ENCODE measurements at regions not wholly inside any gene's neighbourhood (a gene's known extent, or its start where the extent isn't known, plus 50 kb on each side); places are given as distances from the start of the nearest gene placed in this dataset.

DNA sequence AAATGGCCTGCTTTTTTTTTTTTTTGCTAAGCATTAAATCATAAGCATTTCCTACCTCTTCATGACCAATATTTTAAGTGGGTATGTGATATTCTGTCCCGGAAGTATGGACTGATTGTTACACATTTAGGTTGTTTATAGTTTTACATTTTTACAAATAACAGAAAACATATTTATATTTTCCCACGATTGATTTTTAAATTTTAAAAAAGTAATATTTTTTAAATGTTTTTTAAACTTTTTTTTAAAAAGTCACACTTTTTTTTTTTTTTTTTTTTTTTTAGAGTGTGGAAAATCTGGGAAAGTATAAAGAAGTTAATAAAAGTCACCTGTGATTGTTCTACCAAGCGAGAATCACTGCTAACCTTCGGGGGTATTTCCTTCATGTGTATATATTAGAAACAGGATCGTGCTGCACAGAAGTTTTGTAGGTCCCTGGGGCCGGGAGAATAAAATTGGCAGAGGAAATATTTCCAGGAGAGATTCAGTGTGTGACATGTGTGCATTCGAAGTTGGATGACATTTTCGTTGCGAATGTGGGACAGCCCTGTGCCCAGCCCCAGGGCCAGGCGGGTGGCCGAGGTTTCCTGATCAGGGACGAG is 173.1 kb downstream of the CDC5L start:
- DNase-seq (ENCODE audit: low spot score), result no peak

DNA sequence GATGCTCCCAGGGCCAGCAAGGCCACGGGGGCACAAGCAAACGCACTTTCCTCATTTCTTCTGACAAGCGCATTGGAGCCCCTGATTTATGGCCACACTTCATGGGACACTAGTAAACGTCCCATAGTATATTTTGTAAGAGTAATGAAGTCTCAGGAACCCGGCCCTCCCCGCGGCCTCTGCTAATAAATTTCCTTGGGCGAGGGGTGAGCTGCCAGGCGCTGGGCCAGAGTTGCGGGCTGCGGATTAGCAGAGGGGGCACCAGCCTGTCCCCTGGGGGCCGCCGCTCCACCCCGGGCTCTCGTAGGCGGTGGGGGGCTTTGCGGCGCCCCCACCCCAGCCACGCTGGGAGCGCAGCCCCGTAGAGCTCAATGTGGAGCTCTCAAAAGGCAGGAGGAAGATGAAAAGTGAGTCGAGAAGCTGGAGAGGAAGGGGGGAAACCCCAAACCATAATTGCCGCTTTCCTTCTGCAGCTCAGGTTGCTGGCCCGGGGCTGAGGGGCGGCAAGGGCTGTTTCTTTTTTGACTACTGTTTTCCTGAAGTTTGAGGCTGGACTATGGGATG is 173.6 kb downstream of the CDC5L start:
- DNase-seq (ENCODE audit: low spot score), result no peak

DNA sequence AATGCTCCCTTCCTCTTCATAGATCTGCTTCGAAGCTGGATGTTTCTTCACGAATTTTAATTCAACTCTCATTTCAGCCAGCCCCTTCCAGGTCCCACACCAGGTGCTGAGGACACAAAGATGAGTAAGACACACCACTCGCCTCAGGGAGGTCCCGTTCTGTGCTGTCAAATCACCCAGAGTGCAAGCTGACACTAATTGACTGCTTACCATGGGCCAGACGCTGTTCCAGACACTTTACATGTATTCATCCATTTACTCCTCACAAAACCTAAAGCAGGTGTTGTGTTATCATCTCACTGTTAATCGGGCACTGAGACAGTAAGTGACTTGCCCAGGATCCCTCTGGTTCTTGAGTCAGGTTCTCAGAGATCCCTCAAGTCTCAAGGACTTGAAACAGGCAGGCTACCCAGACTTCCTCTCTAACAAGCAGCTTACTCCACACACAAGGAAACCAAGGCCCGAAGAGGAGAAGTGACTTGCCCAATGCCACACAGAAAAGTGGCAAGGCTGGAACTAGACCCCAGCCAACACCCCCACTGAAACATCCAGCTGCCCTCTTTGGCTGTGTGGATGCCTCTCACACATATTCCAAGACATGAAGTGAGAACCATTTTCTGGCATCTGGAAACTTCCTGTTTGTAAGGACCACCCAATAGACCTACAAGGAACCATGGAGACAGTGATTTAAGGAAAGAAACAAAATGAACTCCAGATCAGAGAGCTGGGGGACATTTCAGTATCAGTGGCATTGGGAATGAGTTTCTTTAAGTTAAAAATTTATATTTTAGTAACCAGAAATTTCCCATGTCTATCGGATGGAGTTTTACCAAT is 174.5 kb downstream of the CDC5L start:
- DNase-seq (ENCODE audit: low spot score), result no peak

DNA sequence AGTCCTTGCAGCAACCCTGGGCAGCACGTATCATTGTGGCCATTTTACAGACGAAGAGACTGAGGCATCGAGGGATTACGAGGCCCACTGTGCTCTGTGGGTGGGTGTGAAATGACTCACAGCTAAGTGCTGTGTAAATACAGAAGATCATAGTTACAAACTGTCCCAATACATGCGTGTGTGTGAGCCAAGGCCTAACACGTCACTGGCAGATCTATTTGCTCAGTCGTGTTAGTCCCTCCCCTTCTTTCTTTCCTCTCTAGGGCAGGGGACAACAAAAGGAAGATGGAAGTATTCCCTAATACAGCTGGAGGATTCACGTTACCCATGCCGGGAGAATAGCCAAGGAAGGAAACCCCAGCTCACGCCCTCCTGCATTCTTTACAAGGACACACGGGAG is 175.9 kb downstream of the CDC5L start:
- no peak for DNase-seq (ENCODE audit: low spot score)

DNA sequence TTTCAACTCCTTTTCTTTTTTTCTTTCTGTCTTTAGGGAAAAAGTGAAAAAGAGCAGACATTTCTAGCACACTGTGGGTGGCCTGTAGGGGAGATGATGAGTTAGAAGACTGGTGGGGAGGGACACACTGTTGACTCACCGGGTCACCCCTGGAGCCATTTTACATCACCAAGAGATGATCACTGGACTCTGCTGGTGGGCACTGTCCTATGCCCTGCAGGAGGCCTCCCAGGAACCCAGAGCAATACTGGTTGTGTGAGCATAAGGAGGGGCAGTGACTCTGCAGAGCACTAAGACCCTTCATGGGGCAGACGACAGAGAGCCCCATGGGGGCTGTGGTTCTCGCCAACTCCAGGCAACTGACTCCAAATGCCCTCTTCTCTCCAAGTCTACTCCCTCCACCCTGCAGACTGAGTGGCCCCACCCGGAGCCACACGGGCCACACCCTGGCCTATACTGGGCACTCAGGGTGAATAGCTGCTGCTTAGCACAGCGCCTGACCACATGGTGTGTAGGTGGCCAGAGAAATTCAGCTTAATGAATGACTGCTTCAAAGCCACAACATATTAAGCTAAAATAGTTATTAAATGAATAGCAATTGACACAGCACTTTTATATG is 177.5 kb downstream of the CDC5L start:
- DNase-seq (ENCODE audit: low spot score), result no peak

DNA sequence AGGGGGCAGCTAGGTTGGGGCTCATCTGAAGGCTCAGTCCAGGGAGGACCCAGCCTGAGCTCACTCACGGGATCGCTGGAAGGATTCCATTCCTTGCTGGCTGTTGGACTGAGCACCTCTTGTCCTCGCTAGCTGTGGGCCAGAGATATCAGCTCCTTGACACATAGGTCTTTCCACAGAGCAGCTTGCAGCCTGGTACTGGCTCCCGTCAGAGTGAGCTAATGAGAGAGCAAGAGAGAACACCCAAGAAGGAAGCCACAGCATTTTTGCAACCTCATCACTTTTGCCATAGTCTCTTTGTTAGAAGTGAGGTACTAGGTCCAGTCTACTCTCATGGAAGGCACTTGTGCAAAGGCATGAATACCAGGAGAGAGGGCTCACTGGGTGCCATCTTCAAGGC is 179.9 kb downstream of the CDC5L start:
- no peak for DNase-seq (ENCODE audit: low spot score)

DNA sequence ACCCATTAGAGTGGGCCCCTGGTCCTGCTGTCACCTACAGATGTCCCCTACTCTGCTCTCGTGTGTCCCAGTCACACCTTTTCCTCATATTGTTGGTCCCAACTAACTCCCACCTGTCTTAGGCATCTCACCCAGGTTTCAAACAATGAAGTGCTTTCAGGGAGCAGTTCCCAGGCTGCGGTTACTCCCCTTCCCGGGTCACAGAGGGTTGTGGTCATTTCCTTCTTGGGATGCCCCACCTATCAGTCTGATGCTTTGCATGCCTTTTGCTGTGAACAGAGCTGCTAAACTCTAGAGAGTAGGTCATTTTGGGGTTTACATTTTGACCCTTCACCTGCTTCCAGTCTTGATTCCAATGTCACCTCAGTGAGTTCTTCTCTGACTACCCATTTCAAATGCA is 181.6 kb downstream of the CDC5L start:
- DNase-seq (ENCODE audit: low spot score), result no peak

DNA sequence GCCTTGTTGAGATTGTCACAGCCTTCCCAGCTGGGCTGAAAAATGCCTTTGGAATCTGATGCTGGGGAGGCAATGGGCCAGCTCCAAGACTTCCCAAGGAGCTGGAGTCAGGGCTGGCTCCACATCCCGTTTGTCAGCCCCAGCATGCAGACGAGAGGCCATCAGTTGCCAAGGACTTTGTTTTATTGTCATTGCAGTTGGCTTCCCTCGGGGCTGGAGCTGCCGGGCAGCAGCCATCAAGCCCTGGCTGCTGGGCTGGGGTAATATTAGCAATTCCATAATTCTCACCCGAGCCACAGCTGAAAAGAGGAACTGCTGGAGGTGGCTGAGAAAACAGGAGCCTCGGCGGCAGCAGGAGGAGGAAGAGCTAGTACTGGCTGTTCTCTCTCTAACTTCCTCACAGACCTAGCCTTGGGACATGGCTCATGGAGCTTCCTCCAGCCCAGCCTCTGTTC is 182.5 kb downstream of the CDC5L start:
- DNase-seq (ENCODE audit: low spot score), result no peak

DNA sequence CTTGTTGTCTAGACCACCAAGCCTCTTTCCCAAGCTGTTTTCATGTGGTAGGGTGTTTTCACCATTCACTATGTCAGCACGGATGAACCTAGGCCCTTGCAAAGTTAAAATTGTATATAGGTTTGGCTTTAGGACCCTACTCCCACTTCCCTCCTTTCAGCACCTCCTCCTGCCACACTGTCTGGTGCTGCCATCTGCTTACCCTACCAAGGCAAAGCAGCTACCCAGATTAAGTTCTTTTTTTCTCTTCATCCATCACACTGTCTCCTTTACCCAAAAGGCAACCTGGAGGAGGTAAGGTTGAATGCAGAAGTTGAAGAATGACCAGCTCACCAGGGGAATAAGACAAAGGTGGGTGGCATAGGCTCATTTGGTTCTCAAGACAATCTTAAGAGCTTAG is 184.0 kb downstream of the CDC5L start:
- DNase-seq (ENCODE audit: low spot score), result no peak

DNA sequence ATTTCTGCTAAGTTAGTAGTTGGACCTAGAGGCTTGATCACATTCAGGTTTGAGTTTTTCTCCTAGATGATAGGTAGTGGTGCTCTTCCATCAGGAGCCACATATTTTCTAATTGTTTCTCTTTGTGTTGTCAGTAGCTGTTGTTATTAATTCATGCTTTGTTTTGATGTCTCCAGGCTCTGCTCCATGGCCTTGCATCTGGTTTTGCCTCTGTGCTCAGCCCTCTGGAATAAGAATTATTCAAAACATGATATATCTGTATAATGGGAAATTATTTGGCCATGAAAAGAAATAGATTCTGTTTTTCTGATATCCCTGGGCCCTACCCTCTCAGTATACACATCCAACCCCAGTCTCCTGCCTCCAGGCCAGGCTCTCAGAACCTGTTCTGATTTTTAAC is 184.8 kb downstream of the CDC5L start:
- no peak for DNase-seq (ENCODE audit: low spot score)

DNA sequence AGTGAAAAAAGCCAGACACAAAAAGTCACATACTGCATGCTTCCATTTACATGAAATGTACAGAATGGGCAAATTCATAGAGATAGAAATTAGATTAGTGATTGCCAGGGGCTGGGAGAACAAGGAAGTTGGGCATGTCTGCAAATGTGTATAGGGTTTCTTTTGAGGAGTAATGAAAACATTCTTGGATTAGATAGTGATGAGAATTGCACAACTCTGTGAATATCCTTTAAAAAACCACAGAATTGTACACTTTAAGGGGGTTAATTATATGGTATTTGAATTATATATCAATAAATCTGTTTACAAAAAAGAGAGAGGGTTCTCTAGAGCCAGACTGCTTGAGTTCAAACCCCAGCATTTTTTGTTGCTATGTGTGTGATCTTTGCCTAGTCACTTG is 188.1 kb downstream of the CDC5L start:
- no peak for DNase-seq (ENCODE audit: low spot score)

DNA sequence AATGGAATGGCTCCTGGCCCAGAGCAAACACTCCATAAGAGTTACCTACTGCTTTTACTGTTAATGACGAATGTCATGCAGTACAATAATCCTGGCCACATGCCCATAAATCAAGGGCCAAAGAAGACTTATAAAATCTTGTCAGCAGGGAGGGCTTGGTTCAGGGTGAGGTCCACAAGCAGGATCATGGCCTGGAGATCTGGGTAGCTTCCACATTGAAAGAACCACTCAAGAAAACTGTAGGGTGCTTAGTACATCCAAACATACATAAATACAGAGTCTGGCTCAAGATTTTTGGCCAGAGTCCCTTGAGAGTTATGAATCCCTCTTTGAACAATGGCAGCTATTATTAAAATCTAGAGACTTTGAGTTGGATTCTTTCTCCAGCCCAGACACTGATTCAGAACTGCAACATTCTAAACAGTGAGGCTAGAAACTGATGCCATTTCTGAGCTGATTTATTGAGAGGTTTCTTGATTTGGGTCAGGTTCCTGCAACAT is 188.7 kb downstream of the CDC5L start:
- no peak for DNase-seq (ENCODE audit: low spot score)

DNA sequence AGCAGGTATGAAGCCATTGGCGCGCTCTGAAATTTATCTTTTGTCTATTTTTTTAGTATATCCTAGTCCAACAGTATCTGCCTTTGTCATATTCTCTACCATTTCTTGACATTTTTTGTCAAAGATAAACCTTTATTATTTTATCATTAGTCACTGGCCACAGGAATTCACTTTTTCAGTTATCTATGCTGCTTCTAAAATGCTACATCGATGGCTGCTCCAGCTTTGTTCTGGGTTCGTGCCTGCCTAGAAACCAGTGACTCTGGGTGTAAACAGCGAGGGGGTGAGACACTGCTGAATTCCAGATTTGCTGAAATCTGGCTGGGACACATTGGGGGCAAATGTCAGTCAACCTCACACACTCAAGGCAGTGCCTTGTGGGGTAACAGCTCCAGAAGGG is 193.4 kb downstream of the CDC5L start:
- DNase-seq (ENCODE audit: low spot score), result no peak

DNA sequence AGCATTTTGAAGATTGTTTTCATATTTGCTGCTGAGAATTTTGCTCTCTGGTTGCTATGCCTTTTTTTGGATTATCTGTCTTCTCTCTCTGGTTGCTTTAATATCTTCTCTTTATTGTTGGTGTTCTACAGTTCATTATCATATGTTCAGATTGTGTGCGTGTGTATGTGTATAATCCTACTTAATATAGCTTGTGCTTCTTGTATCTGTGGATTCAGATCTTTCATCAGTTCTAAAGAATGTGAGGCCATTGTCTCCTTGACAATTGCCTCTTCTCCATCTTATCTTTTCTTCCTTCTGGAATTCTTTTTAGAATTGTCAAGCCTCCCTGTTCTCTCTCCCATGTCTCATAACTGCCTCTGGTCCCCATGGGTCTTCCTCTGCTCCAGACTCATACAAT is 195.4 kb downstream of the CDC5L start:
- DNase-seq (ENCODE audit: low spot score), result no peak

DNA sequence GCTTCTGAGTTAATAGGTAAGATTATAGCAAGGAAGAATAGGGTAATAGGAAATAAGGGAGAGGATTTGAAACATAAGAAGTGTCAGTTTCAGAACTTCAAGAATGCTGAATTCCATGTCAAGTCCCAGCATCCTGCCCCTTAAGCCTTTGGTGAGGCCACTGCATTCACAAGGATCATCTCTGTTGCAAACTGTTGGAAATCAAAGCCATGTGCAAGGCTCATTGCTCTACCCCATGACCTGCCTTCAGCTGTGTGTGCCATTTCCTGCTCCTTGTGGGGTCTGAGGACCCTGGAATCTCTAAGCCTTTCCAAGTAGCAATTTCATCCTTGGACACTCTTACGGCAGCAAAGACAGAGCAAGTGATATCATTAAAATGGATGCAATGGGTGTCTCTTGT is 203.0 kb downstream of the CDC5L start:
- DNase-seq (ENCODE audit: low spot score), result no peak

DNA sequence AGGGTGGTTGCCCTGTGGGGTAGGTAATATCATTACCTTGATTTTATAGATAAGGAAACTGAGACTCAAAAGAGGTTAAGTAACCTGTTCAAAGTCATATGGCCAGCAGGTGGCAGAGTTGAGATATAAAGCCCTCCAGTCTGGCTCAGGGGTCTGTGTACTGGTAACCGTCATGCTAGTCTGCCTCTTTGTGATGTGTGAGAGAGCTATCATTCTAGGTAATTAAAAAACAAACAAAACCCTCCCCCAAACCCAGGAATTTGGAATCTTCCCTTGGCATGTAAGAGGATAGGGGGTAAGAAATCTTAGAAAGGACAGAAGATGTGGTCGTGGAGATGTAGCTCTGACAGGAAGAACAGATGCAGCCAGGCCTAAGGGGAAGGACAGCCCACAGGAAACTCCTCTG is 206.0 kb downstream of the CDC5L start:
- peak; percentile 34 for DNase-seq (ENCODE audit: low spot score)

DNA sequence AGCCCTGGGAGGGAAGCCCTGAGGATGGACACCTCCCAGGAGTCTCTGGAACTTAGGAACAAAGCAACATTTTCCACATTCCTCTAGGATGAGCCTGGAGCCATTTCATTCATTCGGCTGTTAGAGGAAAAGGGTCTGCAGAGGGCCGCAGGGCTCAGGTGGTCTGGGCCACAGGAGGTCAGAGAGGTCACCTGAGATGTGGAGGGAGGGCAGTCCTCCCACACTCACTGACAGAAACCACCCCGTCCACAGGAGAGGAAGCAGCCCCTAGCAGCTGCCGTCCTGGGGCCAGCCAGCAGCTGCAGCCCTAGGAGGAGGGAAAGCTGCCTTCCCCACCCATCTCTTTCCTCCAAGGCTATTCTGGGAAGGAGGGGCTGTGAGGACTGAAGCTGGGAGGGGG is 207.0 kb downstream of the CDC5L start:
- DNase-seq (ENCODE audit: low spot score), result no peak

DNA sequence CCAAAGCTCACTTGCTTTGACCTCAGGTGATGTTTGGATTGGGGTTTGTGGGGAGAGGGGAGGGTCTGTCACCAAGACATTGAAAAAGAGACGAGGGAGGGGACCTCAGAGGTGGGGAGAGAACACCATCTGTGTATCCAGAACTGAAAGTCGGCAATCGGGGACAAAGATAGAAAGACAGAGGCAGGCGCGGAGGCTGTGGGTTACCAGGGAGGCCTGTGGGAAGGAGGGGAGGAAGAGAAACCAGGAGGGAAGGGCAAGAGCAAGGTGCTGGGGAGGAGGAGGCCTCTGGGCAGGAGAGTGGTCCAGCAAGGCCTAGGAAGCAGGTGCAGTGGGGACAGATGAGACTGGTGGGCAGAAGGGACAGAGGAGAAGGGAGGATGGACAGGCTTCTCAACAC is 211.2 kb downstream of the CDC5L start:
- DNase-seq (ENCODE audit: low spot score), result no peak

DNA sequence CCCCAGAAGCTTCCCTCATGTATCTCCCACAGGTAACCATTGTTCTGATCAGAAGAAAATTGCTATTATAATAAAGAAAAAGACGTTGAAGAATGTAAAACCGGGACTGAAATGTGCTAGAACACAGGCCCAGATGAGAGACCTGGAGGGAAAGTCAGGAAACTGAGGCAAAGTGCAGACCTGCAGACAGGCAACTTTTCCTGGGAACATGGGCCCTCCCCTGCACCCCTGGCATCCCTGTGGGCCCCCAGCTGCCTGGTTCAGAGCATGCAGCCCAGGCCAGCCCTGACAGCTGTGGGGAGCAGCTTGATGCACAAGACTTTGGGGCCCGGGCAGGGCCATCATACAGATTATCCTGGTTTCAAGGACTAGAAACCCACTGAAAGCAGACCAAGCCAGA is 212.2 kb downstream of the CDC5L start:
- no peak for DNase-seq (ENCODE audit: low spot score)

DNA sequence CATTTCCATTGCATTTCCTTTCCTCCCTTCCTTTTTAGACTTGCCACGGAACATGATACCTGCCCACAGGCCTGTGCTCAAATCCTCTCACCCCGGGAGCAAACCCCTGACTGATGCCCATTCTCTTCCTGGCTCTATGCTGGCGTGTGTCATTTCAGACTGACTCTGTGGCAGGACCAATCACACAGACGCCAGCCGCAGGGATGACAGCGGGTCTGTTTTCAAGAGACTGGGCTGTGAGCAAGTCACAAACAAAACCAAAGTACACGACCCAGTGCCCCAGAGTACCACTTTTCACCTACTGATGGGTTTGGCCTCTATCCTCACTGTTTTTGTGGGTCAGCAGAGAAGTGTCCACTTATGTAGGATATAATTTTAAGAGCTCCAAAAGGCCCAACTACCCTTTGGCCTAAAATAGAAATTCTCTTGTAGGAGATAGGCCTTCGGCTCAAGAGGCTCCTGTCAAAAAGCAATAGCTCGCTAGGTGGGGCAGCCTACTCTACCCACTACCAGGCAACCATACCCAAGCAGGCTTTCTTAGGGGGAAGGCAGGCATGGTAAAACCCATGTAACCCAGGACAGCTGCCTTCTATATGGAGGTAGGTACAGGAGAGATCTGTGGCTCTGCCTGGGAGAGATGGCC is 215.7 kb downstream of the CDC5L start:
- DNase-seq (ENCODE audit: low spot score), result no peak

DNA sequence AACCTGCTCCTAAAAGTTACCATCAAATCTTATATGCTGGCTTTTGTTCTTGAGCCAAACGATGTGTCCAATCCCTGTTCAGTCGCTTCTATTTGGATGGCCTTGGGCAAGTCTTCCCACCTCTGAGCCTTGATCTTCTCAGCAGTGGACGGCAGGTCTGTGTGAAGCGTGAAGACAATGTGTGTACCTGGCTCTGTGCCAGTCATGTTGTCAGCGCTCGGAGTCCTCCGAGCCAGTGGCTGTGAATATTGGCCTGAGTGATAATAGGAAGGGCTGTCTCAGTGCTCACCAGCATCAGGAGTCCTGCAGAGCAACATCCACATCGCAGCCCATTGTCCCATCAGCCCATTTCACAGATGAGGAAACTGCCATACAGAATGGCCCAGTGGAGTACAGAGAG is 219.0 kb downstream of the CDC5L start:
- no peak for DNase-seq (ENCODE audit: low spot score)

DNA sequence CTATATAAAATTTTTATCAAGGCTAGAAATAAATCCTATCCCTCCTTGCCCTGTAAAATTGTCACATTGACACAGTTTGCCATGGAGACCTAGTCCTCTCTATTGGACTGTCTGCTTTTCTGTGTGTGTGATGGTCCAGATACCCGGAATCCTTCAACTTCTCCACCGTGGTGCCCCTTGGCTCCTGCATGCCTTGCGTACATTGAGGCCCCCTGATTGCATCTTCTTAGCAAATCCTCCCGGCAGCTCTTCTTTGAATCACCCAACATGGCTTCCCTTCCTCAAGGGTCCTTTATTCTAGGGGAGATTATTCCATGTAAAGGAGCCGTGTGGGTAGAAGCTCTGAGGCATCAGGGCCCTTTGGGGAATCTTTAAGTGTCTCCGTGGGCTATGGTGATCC is 219.5 kb downstream of the CDC5L start:
- no peak for DNase-seq (ENCODE audit: low spot score)

Data from CD4-positive, alpha-beta T cell treated with Interleukin-6 at 100 ng/mL for 8 hours (primary cell).